GM19193 (cell line): ENCODE measurements at regions not wholly inside any gene's neighbourhood (a gene's known extent, or its start where the extent isn't known, plus 50 kb on each side); places are given as distances from the start of the nearest gene placed in this dataset.

Experiments used
- POLR2A ChIP-seq: IDR thresholded peaks from 4 replicates; pipeline ENCODE4 v1.6.1; 2011; ENCODE audit not compliant: insufficient read depth, insufficient read length; ENCODE audit errors: extremely low read depth

DNA sequence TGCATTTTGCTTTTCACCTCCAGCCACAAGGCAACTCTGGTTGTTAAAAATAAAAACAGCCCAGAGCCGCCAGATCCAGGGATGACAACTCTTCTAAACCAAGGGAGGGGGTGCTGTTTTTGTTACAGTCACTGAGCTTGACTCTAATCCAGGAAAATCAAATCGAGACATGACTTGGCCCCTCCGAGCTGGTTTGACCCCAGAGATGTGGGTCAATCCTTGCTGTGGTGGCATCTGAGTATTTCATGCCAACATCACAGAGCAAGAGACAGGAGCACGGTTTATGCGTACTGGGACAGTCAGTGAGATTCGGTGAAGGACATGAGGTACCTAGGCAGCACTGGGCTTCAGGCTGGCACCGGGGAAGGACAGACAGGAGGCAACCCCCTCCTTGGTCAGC lies 88.8 kb upstream of the ZMIZ1 start:
- TF ChIP-seq POLR2A = no peak

GRCh38 chr10:78980354-78980753 lies 88.4 kb upstream of the ZMIZ1 start:
- TF ChIP-seq POLR2A = no peak

DNA sequence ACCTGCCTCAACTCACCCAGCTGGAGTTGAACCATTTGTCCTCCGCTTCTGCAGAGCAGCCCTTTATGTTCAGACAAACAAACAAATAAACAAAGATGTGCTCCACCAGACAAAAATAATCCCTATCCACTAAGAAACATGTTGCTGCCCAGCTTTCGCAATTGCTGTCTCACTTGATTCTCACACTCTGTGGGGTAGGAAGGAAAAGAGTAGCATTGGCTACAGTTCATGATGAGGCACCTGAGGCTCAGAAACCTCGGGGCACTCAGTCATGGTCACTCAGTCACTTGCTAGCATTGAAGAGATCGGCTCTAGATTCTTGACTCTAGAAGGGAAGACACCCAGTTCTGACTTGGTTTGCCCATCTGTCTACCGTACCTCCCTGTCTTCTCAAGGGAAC lies 88.0 kb upstream of the ZMIZ1 start:
- no peak for TF ChIP-seq POLR2A

DNA sequence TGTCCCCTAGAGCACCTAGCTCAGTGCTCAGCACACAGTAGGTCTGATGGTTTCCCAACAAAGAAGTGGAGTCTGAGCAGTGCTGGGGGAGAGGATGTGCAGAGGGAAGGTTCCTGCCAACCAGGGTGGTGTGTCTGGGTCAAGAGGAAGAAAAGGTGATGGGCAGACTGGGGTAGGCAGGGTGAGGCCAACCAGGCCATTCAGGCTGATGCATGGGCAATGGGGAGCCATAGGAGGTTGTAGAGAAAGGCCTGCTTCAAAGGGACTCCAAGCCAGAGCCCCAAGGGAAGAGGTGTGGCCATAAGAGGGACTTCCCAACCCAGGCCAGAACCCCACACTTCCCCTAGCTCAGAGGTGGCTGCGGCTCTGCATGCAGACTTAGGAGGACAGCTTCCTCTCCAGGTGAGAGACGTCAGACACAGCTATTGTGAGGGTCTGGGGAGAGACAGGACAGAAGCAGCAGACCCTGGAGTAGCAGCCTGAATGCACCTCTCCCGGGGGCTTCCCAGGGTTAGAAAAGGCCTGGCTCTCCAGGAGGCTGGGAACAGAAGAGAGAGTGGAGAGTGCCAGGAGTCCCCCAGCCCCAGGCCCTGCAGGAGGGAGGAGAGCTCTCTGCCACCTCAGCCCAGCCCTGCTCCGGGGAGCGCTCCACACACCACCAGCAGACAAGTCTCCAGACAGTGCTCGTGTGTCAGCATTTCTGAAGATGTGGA lies 87.4 kb upstream of the ZMIZ1 start:
- TF ChIP-seq POLR2A = no peak

- TF ChIP-seq POLR2A = no peak
Observed at GRCh38 chr10:78981970-78982281, 86.8 kb upstream of the ZMIZ1 start.

DNA sequence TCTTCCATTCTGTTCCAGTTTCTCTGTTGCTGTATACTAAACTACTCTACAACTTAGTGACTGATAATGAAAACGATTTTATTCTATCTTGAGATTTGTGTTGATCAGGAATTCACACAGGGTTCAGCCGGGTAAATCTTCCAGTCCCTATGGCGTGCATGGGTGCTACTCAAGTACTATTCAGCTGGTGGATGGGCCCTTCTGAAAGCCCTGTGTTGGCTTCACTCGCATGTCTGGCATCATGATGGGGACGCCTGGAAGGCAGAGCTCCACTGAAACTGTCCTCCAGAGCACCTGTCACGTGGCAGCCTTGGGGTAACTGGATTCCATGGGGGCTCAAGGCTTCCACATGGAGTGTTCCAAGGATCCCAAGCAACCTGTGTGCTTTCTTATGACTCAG lies 86.0 kb upstream of the ZMIZ1 start:
- TF ChIP-seq POLR2A = no peak

- no peak for TF ChIP-seq POLR2A
Observed at GRCh38 chr10:78983608-78984007, 85.2 kb upstream of the ZMIZ1 start.

DNA sequence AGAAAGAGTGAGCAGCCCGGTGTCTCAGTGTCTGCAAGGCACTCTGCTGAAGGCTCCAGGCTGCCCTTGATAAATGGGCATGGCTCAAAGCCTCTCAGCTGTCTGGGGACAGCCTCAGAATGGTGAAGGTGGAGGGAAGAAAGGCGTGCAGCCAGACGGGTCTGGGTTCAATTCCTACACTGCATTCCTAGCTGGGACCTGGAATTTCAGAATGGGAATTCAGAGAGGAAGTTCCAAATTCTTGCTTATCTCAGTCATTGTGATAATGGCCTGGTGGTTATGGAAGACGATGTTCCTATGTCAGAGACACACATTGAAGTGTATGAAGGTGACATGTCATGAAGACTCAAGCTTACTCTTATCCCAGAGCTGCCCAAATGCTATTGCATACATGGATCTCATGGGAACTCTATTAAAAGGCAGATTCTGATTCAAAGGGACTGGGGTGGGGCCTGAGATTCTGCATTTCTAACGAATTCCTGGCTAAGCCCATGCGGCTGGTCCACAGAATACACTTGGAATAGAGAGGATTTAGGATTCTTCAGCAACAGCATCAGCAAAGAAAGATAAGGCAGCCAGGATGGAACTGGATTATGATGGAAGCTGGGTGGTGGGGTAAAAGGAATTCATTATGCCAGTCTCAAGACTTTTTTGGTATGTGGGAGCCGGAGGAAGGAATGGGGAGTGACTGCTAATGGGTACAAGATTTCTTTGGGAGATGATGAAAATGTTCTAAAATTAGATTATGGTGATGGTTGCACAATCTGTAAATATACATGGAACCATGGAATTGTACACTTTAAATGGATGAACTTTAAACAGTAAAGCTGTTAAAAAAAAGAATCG lies 82.6 kb upstream of the ZMIZ1 start:
- no peak for TF ChIP-seq POLR2A

- no peak for TF ChIP-seq POLR2A
Observed at GRCh38 chr10:78991187-78991586, 77.6 kb upstream of the ZMIZ1 start.

- no peak for TF ChIP-seq POLR2A
Observed at GRCh38 chr10:78992333-78992732, 76.4 kb upstream of the ZMIZ1 start.

DNA sequence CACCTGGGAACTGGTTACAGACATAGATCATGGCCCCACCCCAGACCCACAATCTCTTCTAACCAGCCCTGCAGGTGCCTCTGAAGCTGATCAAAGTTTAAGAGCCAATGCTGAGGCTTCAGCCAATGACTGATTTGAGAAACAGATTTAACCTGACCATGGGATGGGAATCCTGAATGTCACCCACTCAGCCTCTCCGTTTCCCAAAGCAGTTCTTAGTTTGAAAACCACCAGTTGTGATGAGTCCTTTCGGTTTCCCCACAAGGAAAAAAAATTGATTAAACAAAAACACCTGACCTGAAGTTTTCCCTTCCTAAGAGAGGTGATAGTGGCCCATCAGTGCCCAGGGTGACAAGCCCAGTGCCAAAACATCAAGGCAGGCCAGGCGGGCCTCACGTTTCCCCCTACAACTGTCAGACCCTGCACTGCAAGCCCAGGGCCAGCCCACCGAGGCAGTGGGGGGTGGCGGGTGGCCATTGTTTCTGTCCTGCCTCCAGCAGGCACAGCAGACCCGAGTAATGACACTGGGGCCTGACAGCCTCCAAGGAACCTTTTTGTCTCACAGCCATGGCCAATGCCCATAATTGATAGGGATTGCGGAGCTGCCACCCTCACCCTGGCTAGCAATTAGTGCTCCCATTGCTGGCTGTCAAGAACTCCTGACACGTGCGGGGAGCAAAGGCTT lies 75.4 kb upstream of the ZMIZ1 start:
- no peak for TF ChIP-seq POLR2A

- TF ChIP-seq POLR2A = no peak
Observed at GRCh38 chr10:78995987-78996791, 72.6 kb upstream of the ZMIZ1 start.

- no peak for TF ChIP-seq POLR2A
Observed at GRCh38 chr10:78996792-78997129, 72.0 kb upstream of the ZMIZ1 start.

- no peak for TF ChIP-seq POLR2A
Observed at GRCh38 chr10:78997635-78998618, 70.8 kb upstream of the ZMIZ1 start.
